GM23338 (cell line): ENCODE measurements at regions not wholly inside any gene's neighbourhood (a gene's known extent, or its start where the extent isn't known, plus 50 kb on each side); places are given as distances from the start of the nearest gene placed in this dataset.

Experiments used
- ATAC-seq: fragments of 200-7000 bp; cut with Tn5 transposase; 3 replicates; pipeline ENCODE4 v1.9.1; 2020
- DNase-seq: peaks from one replicate; pipeline ENCODE4 v3.0.0-alpha.2; 2015; ENCODE audit warnings: low spot score
- H2AFZ ChIP-seq: fragments of 200-600 bp; sonication (generic); 2 replicates; pipeline ENCODE4 v1.8.0; 2016; ENCODE audit warnings: antibody characterized with exemption, mild to moderate bottlenecking, moderate library complexity
- H3F3A ChIP-seq: fragments of 200-600 bp; sonication (generic); replicated peaks from 2 replicates; pipeline ENCODE4 v1.8.0; 2017; ENCODE audit warnings: antibody characterized with exemption, mixed run types, low read depth
- H3K27ac ChIP-seq: fragments of 200-600 bp; sonication (generic); 2 replicates; pipeline ENCODE4 v1.6.1; 2016; ENCODE audit warnings: low read depth
- H3K27me3 ChIP-seq: fragments of 200-600 bp; sonication (generic); 2 replicates; pipeline ENCODE4 v1.8.0; 2016; ENCODE audit warnings: mild to moderate bottlenecking, mixed run types, moderate library complexity; ENCODE audit not compliant: insufficient read depth
- H3K36me3 ChIP-seq: fragments of 200-600 bp; sonication (generic); 2 replicates; pipeline ENCODE4 v1.8.0; 2016; ENCODE audit warnings: mild to moderate bottlenecking; ENCODE audit not compliant: insufficient read depth
- H3K4me1 ChIP-seq: fragments of 200-600 bp; sonication (generic); 2 replicates; pipeline ENCODE4 v1.8.0; 2016; ENCODE audit warnings: mild to moderate bottlenecking, moderate library complexity; ENCODE audit not compliant: insufficient read depth
- H3K4me2 ChIP-seq: fragments of 200-600 bp; sonication (generic); 2 replicates; pipeline ENCODE4 v1.7.1; 2017; ENCODE audit warnings: mixed run types
- H3K4me3 ChIP-seq: fragments of 200-600 bp; sonication (generic); 2 replicates; pipeline ENCODE4 v1.6.1; 2016; ENCODE audit warnings: mixed run types
- H3K79me2 ChIP-seq: fragments of 200-600 bp; sonication (generic); replicated peaks from 2 replicates; pipeline ENCODE4 v1.8.0; 2017; ENCODE audit warnings: mild to moderate bottlenecking; ENCODE audit not compliant: insufficient read depth
- H3K9me2 ChIP-seq: fragments of 200-600 bp; sonication (generic); 2 replicates; pipeline ENCODE4 v1.8.0; 2017; ENCODE audit not compliant: insufficient read depth
- H4K20me1 ChIP-seq: fragments of 200-600 bp; sonication (generic); replicated peaks from 2 replicates; pipeline ENCODE4 v1.8.0; 2017; ENCODE audit warnings: mild to moderate bottlenecking; ENCODE audit not compliant: insufficient read depth
- H3K27ac Mint-ChIP-seq: 2 replicates; pipeline ENCODE4 v1.8.0; 2020; ENCODE audit warnings: inconsistent platforms, mild to moderate bottlenecking, moderate library complexity, mixed read lengths
- H3K27me3 Mint-ChIP-seq: 3 replicates; pipeline ENCODE4 v1.8.0; 2022; ENCODE audit warnings: low read depth, mild to moderate bottlenecking, moderate library complexity, mixed read lengths, inconsistent platforms; ENCODE audit not compliant: insufficient read depth, poor library complexity
- H3K36me3 Mint-ChIP-seq: 3 replicates; pipeline ENCODE4 v1.8.0; 2021; ENCODE audit warnings: low read depth, mild to moderate bottlenecking, inconsistent platforms, moderate library complexity, mixed read lengths
- H3K4me1 Mint-ChIP-seq: 3 replicates; pipeline ENCODE4 v1.8.0; 2020; ENCODE audit warnings: mild to moderate bottlenecking, inconsistent platforms, mixed read lengths
- H3K4me3 Mint-ChIP-seq: 3 replicates; pipeline ENCODE4 v1.8.0; 2021; ENCODE audit warnings: moderate library complexity, mild to moderate bottlenecking, inconsistent platforms, mixed read lengths
- H3K9me3 Mint-ChIP-seq: 3 replicates; pipeline ENCODE4 v1.8.0; 2020; ENCODE audit warnings: moderate library complexity, mild to moderate bottlenecking, inconsistent platforms, mixed read lengths
- EZH2 ChIP-seq: fragments of 200-600 bp; sonication (generic); IDR thresholded peaks from one replicate; pipeline ENCODE4 v1.8.0; 2017; ENCODE audit warnings: antibody characterized with exemption, mild to moderate bottlenecking, low read depth; ENCODE audit not compliant: unreplicated experiment
- EZH2phosphoT487 ChIP-seq: fragments of 200-600 bp; sonication (generic); IDR thresholded peaks from one replicate; pipeline ENCODE4 v1.8.1; 2018; ENCODE audit warnings: antibody characterized with exemption; ENCODE audit not compliant: unreplicated experiment
- JUNB ChIP-seq: IDR thresholded peaks from one replicate; pipeline ENCODE4 v1.6.1; 2016; ENCODE audit warnings: antibody characterized with exemption; ENCODE audit not compliant: unreplicated experiment
- ZNF114 ChIP-seq: fragments of 250-450 bp; sonication (Bioruptor Pico); IDR thresholded peaks from 2 replicates; pipeline ENCODE4 v1.5.0; 2020; ENCODE audit warnings: mild to moderate bottlenecking, moderate library complexity
- TF ChIP-seq, protein P1 (sequence below): fragments of 250-450 bp; sonication (Bioruptor Pico); IDR thresholded peaks from 2 replicates; pipeline ENCODE4 v1.5.0; 2020; ENCODE audit warnings: mild to moderate bottlenecking, moderate library complexity
- TF ChIP-seq, protein P2 (sequence below): IDR thresholded peaks from 2 replicates; pipeline ENCODE4 v1.6.1; 2016; ENCODE audit warnings: antibody characterized with exemption

GRCh38 chr18:4582431-4583335 lies 127.6 kb upstream of the DLGAP1 start (continued):
- TF ChIP-seq, protein P1, sequence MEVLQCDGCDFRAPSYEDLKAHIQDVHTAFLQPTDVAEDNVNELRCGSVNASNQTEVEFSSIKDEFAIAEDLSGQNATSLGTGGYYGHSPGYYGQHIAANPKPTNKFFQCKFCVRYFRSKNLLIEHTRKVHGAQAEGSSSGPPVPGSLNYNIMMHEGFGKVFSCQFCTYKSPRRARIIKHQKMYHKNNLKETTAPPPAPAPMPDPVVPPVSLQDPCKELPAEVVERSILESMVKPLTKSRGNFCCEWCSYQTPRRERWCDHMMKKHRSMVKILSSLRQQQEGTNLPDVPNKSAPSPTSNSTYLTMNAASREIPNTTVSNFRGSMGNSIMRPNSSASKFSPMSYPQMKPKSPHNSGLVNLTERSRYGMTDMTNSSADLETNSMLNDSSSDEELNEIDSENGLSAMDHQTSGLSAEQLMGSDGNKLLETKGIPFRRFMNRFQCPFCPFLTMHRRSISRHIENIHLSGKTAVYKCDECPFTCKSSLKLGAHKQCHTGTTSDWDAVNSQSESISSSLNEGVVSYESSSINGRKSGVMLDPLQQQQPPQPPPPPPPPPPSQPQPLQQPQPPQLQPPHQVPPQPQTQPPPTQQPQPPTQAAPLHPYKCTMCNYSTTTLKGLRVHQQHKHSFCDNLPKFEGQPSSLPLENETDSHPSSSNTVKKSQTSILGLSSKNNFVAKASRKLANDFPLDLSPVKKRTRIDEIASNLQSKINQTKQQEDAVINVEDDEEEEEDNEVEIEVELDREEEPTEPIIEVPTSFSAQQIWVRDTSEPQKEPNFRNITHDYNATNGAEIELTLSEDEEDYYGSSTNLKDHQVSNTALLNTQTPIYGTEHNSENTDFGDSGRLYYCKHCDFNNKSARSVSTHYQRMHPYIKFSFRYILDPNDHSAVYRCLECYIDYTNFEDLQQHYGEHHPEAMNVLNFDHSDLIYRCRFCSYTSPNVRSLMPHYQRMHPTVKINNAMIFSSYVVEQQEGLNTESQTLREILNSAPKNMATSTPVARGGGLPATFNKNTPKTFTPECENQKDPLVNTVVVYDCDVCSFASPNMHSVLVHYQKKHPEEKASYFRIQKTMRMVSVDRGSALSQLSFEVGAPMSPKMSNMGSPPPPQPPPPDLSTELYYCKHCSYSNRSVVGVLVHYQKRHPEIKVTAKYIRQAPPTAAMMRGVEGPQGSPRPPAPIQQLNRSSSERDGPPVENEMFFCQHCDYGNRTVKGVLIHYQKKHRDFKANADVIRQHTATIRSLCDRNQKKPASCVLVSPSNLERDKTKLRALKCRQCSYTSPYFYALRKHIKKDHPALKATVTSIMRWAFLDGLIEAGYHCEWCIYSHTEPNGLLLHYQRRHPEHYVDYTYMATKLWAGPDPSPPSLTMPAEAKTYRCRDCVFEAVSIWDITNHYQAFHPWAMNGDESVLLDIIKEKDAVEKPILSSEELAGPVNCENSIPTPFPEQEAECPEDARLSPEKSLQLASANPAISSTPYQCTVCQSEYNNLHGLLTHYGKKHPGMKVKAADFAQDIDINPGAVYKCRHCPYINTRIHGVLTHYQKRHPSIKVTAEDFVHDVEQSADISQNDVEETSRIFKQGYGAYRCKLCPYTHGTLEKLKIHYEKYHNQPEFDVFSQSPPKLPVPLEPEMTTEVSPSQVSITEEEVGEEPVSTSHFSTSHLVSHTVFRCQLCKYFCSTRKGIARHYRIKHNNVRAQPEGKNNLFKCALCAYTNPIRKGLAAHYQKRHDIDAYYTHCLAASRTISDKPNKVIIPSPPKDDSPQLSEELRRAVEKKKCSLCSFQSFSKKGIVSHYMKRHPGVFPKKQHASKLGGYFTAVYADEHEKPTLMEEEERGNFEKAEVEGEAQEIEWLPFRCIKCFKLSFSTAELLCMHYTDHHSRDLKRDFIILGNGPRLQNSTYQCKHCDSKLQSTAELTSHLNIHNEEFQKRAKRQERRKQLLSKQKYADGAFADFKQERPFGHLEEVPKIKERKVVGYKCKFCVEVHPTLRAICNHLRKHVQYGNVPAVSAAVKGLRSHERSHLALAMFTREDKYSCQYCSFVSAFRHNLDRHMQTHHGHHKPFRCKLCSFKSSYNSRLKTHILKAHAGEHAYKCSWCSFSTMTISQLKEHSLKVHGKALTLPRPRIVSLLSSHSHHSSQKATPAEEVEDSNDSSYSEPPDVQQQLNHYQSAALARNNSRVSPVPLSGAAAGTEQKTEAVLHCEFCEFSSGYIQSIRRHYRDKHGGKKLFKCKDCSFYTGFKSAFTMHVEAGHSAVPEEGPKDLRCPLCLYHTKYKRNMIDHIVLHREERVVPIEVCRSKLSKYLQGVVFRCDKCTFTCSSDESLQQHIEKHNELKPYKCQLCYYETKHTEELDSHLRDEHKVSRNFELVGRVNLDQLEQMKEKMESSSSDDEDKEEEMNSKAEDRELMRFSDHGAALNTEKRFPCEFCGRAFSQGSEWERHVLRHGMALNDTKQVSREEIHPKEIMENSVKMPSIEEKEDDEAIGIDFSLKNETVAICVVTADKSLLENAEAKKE (CRISPR knock-in tag), result no peak
- TF ChIP-seq EZH2 (no peak), JUNB (no peak)

DNA sequence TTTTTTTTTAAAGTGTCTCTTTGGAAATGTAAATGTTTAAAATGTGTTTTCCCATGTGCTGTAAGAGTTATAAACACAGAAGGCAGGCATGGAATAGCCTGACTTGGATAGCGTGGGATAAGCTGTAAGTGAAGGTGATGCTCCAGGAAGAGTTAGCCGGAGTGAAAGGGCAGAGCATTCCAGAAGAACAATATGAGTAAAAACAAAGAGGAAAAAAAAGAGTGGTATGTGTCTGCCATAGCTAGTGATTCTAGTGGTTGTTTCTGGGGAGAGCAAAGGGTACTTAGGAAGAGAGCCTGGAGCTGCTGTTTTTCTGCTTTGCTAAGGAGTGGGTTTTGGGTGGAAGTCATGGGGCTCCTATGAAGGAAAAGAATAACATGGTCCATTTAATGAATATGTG lies 126.9 kb upstream of the DLGAP1 start:
- H2AFZ ChIP-seq, result no peak overlapping the region
- no peak overlapping the region for H3K27ac ChIP-seq
- ATAC-seq, result peak; percentile 74
- H3K27me3 ChIP-seq, result no peaks in the 10 kb centered on the region
- Mint-ChIP-seq H3K36me3 (0 out of 3 replicates have a peak, but pooled peaks cover 9% of the 10 kb centered on the region), H3K27me3 (peaks cover 2% of the 10 kb centered on the region), H3K4me3 (no peak overlapping the region), H3K4me1 (peaks cover 6% of the 10 kb centered on the region; the same call in 2 of the 3 replicates), H3K27ac (no peak overlapping the region), H3K9me3 (peaks cover 10% of the 10 kb centered on the region)
- peak; percentile 39 for DNase-seq
- no peaks in the 10 kb centered on the region for H3K36me3 ChIP-seq
- H4K20me1 ChIP-seq, result no peaks in the 10 kb centered on the region
- H3K4me1 ChIP-seq, result no peaks in the 10 kb centered on the region
- H3K4me3 ChIP-seq, result no peak overlapping the region
- H3K4me2 ChIP-seq, result no peak overlapping the region
- no peaks in the 10 kb centered on the region; the same call in 1 of the 2 replicates for H3K9me2 ChIP-seq
- H3F3A ChIP-seq, result no peaks in the 10 kb centered on the region
- no peaks in the 10 kb centered on the region for H3K79me2 ChIP-seq
- TF ChIP-seq JUNB, result no peak
- TF ChIP-seq EZH2, result no peak
- TF ChIP-seq EZH2phosphoT487, result no peak
- TF ChIP-seq ZNF114 (CRISPR knock-in tag), result no peak
- TF ChIP-seq, protein P2, sequence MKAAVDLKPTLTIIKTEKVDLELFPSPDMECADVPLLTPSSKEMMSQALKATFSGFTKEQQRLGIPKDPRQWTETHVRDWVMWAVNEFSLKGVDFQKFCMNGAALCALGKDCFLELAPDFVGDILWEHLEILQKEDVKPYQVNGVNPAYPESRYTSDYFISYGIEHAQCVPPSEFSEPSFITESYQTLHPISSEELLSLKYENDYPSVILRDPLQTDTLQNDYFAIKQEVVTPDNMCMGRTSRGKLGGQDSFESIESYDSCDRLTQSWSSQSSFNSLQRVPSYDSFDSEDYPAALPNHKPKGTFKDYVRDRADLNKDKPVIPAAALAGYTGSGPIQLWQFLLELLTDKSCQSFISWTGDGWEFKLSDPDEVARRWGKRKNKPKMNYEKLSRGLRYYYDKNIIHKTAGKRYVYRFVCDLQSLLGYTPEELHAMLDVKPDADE, result no peak
- TF ChIP-seq, protein P1 (CRISPR knock-in tag), result no peak
